ENCODE measurements at regions not wholly inside any gene's neighbourhood (a gene's known extent, or its start where the extent isn't known, plus 50 kb on each side); places are given as distances from the start of the nearest gene placed in this dataset.
"Not testable (repeated sequence)": the region's sequence is repeated elsewhere in the genome, so short reads cannot be mapped to it uniquely, and the experiment has no call there.

GRCh38 chr20:51188941-51189340 lies 166.0 kb upstream of the KCNG1 start:
- DNase-seq (ENCODE audit: low read depth) = no peak

- DNase-seq (ENCODE audit: low read depth) = no peak
Observed at GRCh38 chr20:51187261-51187660, 164.4 kb upstream of the KCNG1 start.

GRCh38 chr20:51185861-51186260 lies 163.0 kb upstream of the KCNG1 start:
- DNase-seq (ENCODE audit: low read depth) = no peak

- DNase-seq (ENCODE audit: low read depth) = no peak
Observed at GRCh38 chr20:51185277-51185676, 162.4 kb upstream of the KCNG1 start.

DNA sequence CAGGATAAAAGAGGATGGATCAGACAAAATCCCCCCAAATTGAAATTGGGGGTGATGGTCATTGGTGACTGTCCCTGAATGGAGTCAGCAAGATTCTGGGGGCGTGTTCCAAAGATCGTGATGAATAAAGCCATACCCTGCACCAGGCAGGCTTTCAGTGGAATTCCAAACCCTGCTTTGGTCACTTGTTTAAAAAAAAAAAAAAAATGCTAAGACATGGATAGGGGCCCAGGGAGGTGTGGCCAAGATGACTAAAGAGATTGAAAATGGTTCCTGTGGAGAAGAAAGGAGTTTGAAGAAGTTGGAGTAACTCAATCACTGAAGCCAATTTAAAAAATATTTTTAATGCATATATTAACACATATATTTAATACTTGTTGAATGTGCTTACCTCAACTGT lies 161.4 kb upstream of the KCNG1 start:
- DNase-seq (ENCODE audit: low read depth) = no peak

DNA sequence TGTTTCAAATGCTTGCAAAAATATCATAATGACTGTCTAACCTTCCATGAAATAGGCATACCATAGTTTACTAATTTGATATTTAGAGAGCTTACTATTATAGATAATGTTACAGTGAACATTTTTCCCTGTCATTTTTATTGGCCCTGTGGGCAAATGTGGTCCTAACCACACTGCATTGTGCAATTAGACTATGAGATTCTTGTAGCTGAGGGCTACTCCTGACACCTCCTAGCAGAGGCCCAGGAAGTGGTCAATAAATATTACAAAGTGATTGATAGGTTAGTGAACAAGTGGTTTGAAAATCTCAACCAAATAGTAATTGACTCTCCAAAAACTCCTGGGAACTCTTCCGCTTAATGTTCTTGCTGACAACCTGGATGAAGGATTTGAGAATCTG lies 160.5 kb upstream of the KCNG1 start:
- DNase-seq (ENCODE audit: low read depth) = no peak

- no peak for DNase-seq (ENCODE audit: low read depth)
Observed at GRCh38 chr20:51182571-51182970, 159.7 kb upstream of the KCNG1 start.

DNA sequence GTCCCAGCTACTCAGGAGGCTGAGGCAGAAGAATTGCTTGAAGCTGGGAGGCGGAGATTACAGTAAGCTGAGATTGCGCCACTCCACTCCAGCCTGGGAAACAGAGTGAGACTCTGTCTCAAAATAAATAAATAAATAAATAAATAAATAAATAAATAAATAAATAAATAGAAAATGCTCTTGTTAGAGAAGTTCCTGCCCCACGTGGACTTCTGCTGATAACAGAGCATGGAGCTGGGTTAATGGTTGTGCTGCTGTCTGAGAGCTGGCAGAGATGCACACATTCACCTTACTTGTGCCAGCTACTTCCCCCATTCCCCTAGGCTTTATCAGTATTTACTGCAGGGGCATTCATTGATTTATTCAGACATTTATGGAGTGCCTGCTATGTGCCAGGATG lies 155.2 kb upstream of the KCNG1 start:
- no peak for DNase-seq (ENCODE audit: low read depth)

DNA sequence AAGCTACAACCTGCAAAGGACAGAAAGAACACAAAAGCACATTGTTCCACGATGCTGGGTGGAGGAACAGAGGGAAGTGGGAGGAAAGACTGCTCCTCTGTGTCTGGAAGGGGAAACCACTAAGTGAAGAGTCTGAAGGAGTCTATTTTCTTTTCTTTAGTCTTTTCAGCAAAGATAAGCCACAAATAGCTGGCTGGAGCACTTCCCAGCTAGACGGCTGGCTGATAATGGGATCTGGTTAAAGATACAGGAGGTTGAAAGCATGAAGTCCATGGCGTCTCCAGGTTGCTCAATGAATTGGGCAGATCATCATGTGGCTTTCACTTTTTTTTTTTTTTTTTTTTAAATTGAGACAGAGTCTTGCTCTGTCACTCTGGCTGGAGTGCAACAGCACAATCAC lies 154.0 kb upstream of the KCNG1 start:
- no peak for DNase-seq (ENCODE audit: low read depth)

GRCh38 chr20:51176446-51176845 lies 153.5 kb upstream of the KCNG1 start:
- no peak for DNase-seq (ENCODE audit: low read depth)

DNA sequence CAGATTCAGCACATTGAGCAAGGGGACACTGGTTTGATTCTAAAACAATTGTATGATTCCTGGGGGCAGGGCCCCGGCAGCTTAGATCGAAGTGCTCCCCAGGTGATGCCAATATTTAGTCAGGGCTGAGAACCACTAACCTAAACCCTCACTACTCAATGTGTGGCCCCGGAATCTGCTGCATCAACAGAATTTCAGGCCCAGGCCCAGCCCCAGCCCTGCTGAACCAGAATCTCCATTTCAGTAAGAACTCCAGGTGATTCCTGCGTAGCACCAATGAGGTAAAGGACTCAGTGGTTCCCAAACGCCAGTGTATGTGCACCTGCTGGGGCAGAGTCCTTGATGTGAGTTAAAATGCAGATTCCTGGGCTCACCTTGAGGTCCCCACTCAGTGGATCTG lies 152.8 kb upstream of the KCNG1 start:
- DNase-seq (ENCODE audit: low read depth) = no peak

DNA sequence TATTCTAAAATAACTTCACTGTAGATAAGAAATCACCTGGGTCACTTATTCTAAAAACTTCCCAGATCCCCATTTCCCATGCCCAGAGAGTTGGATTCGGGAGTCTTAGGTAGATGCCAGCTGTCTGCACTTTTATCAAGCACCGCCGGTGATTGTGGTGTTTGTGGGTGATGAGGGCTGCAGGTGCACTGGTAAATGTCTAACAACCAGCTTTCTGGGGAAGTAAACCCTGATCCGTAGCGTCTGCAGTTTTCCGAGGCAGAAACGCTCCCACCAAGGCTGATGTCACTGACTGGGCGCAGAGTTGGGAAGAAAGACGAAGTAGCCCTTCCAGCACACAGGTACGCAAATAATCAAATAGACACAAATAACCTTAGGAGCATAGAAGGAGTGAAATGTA lies 152.2 kb upstream of the KCNG1 start:
- DNase-seq (ENCODE audit: low read depth) = no peak

DNA sequence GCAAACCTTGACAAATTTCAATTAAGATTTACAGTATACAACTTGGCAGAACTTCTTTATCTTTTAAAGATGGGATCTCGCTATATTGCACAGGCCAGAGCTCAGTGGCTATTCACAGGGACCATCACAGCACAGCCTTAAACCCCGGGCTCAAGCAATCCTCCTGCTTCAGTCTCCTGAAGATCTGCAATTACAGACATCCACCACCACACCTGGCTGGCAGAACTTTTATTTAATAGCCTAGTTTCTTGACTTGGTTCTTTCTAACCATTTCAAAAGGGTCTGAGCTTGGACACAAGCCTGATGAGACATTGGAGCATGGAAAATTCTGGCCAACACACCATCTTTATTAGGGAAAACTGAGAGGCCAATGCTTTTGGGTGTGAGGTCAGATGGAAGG lies 151.6 kb upstream of the KCNG1 start:
- no peak for DNase-seq (ENCODE audit: low read depth)

DNA sequence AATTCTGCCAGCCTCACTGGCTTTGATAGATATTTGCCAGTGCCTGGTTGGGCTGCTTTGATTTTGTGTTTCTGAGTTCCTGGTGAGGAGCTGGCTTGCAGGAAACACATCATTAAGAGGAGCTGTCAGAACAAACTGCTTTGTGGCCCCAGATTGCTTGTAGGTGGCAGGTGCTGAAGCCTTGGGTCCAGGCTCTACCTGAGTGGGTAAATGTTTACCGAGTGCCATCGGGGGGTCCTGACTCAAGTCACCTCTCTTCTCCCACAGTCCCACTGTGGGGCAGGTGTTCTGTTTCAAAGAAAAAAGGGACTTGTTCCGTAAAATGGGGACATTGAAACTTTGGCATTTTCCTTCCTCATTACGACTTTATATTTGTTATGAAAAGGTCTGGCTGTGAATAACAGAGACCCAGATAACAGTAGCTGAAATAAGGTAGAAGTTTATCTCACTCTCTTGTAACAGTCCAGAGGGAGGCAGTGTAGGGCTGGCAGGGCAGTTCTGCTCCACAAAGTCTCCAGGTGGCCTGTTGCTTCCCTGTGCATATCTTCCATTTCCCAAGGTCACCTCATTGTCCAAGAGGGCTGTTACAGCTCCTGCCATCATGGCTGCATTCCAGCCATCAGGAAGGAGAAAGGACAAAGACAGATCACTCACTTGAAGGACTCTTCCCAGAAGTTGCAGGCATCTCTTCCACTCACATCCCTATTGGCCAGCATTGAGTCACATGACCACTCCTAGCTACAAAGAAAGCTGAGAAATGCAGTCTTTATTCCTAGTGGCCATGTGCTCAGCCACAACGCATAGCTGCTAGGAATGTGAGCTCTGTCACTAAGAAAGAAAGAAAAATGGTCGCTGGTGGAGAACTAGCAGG lies 149.9 kb upstream of the KCNG1 start:
- DNase-seq (ENCODE audit: low read depth) = no peak

- no peak for DNase-seq (ENCODE audit: low read depth)
Observed at GRCh38 chr20:51171141-51171540, 148.2 kb upstream of the KCNG1 start.

DNA sequence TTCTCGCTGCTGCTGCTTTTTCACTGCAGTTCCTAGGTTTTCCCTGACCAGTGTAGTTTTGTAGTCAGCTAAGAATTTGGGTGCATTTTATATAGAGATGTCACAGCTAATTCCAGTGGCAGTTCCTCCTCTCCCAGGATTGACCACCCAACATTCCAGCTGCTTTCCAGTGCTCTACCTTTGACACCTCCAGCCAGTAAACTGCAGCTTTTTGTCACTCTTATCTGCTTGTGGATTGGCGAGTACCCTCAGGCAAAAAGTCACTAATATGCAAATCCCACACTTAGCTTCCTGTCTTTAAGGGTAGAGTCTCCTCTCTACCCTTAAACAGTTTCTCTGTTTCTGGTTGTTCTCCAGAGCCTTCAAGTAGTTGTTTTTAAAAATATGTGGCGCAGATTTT lies 146.9 kb upstream of the KCNG1 start:
- DNase-seq (ENCODE audit: low read depth) = no peak

DNA sequence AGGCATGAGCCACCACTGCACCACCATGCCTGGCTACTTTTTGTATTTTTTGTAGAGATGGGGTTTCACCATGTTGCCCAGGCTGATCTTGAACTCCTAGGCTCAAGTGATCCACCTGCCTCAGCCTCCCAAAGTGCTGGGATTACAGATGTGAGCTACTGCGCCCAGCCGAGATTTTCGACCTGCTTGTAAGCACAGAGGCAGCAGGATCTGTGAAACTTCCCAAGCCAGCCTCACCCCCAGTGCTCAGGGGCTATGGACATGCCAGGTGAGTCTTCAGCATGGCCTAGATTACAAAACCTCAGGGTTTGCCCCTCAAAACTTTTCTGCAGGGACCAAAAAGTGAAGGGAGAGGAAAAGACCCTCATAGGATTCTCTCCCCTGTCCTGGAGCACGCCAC lies 145.0 kb upstream of the KCNG1 start:
- DNase-seq (ENCODE audit: low read depth) = not testable (repeated sequence)

DNA sequence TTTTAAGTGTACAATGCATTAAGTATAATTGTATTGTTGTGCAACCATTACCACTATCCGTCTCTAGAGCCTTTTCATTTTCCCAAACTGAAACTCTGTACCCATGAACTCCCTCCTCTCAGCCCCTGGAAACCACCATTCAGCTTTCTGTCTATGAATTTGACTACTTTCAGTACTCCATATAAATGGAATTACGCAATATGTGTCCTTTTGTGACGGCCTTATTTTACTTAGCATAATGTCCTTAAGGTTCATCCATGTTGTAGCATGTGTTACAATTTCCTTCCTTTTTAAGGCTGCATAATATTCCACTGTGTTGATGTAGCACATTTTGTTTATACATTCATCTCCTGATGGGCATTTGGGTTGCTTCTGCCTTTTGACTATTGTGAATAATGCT lies 143.6 kb upstream of the KCNG1 start:
- DNase-seq (ENCODE audit: low read depth) = no peak

- DNase-seq (ENCODE audit: low read depth) = no peak
Observed at GRCh38 chr20:51165131-51165530, 142.2 kb upstream of the KCNG1 start.

DNA sequence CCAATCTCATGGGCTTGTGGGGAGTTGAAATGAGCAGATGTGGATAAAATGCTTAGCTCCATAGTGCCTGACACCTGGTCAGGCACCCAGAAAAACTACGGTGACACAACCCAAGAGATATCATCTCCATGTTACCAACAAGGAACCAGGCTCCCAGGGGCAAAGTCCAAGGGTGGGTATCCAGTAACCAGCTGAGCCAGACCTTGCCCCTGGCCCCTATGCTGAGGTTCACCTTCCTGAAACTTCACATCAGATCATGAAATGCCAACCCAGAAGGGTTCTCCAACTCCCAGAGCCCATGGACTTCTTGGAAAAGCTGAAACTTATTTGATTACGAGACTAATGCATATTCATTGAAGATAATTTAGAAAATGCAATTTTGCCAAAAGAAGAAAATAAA lies 141.8 kb upstream of the KCNG1 start:
- DNase-seq (ENCODE audit: low read depth) = no peak

DNA sequence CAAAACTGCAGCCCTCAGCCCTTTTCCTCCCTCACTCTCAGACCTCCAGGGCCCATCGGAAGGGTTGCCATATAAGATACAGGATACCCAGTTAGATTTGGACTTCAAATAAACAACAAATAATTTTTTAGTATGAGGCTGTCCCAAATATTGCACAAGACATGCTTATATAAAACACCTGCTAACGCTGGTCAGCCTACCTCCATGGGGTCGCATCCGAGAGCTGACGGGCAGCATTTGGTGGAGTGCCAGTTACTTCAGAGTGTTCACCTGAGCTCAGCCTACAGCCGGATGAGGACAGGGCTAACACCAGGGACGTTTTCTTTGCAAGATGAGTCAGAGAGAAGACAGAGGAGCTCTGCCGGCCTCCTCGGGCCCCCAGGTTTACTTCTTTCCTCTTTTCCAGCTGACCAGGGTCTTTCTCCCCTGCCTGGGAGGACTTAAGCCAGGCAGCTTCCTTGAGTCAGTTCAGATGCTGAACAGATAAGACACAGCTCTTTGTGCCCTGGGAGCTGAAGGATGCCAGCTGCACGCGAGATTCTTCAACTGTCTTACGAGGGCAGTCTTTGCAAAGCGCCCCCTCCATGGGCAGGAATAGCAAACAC lies 141.2 kb upstream of the KCNG1 start:
- no peak for DNase-seq (ENCODE audit: low read depth)

DNA sequence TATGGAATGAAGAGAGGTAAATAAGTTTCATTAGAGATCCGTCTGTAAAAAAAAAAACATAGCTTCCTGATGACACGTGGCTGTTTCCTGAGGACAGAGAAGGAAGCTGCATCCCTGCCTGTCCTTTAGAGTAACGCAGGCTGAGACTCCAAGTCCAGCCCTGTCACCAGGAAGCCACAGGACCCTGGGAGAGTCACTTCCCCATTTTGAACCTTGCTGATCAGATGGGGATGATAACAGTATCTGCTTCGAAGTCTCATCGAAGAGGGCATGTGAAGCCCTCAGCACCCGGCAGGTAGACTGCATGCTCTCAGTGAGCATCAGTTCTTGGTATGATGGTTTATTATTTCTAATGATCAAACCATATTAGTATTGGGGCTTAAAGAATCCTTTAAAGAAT lies 139.1 kb upstream of the KCNG1 start:
- no peak for DNase-seq (ENCODE audit: low read depth)

- no peak for DNase-seq (ENCODE audit: low read depth)
Observed at GRCh38 chr20:51160821-51161220, 137.9 kb upstream of the KCNG1 start.

DNA sequence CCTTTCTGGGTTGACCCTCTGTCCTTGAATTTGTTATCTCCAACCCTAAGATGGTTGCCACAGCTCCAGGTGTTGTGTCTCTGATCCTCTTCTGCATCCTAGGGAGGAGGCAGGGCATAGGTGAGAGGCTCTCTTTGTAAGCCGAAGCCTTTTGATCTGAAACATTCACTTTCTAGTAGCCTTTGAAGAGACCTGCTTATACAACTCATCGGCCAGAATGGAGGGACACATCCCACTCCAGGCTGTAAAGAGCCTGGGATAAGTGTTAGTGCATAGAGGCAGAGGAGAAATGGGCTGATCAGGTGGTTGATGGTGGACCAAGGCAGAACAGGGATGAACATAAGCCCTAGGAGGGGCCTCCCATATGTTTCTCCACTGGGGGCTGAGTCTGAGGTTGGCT lies 137.1 kb upstream of the KCNG1 start:
- no peak for DNase-seq (ENCODE audit: low read depth)
